ENCODE measurements at regions not wholly inside any gene's neighbourhood (a gene's known extent, or its start where the extent isn't known, plus 50 kb on each side); places are given as distances from the start of the nearest gene placed in this dataset.

GRCh38 chr2:121144111-121144510 is 140.9 kb downstream of the TFCP2L1 start:
- TF ChIP-seq CTCF (IDR thresholded peaks at IDR 0.05; ENCODE audit: extremely low read depth, missing control alignments): no peak
- no peak for DNase-seq (ENCODE audit: low spot score)

- TF ChIP-seq CTCF (IDR thresholded peaks at IDR 0.05; ENCODE audit: extremely low read depth, missing control alignments): no peak
- DNase-seq (ENCODE audit: low spot score): no peak
Measured at GRCh38 chr2:121146630-121147029, 138.4 kb downstream of the TFCP2L1 start.

GRCh38 chr2:121147766-121148165 is 137.2 kb downstream of the TFCP2L1 start:
- no peak for TF ChIP-seq CTCF (IDR thresholded peaks at IDR 0.05; ENCODE audit: extremely low read depth, missing control alignments)
- no peak for DNase-seq (ENCODE audit: low spot score)

- no peak for DNase-seq (ENCODE audit: low spot score)
- no peak for TF ChIP-seq CTCF (IDR thresholded peaks at IDR 0.05; ENCODE audit: extremely low read depth, missing control alignments)
Measured at GRCh38 chr2:121148481-121148880, 136.5 kb downstream of the TFCP2L1 start.

GRCh38 chr2:121149384-121149783 is 135.6 kb downstream of the TFCP2L1 start:
- TF ChIP-seq CTCF (IDR thresholded peaks at IDR 0.05; ENCODE audit: extremely low read depth, missing control alignments): no peak
- DNase-seq (ENCODE audit: low spot score): no peak

GRCh38 chr2:121150126-121150525 is 134.9 kb downstream of the TFCP2L1 start:
- no peak for TF ChIP-seq CTCF (IDR thresholded peaks at IDR 0.05; ENCODE audit: extremely low read depth, missing control alignments)
- DNase-seq (ENCODE audit: low spot score): no peak

- no peak for TF ChIP-seq CTCF (IDR thresholded peaks at IDR 0.05; ENCODE audit: extremely low read depth, missing control alignments)
- DNase-seq (ENCODE audit: low spot score): no peak
Measured at GRCh38 chr2:121150713-121151112, 134.3 kb downstream of the TFCP2L1 start.

All from GM20000 (cell line).